Ishikawa (cell line): ENCODE measurements at regions not wholly inside any gene's neighbourhood (a gene's known extent, or its start where the extent isn't known, plus 50 kb on each side); places are given as distances from the start of the nearest gene placed in this dataset.

Source experiments
- CREB1 ChIP-seq: IDR thresholded peaks from 2 replicates; pipeline ENCODE4 v1.6.1; 2012; ENCODE audit warnings: low read depth
- EP300 ChIP-seq: IDR thresholded peaks from 2 replicates; pipeline ENCODE4 v1.6.1; 2012; ENCODE audit warnings: borderline replicate concordance
- NFIC ChIP-seq: IDR thresholded peaks from 2 replicates; pipeline ENCODE4 v1.6.1; 2012
- RAD21 ChIP-seq: IDR thresholded peaks from 2 replicates; pipeline ENCODE4 v1.6.1; 2012; ENCODE audit warnings: low read depth
- TAF1 ChIP-seq: IDR thresholded peaks from 2 replicates; pipeline ENCODE4 v1.6.1; 2012; ENCODE audit warnings: low read depth, mild to moderate bottlenecking
- TEAD4 ChIP-seq: IDR thresholded peaks from 2 replicates; pipeline ENCODE4 v1.6.1; 2012
- YY1 ChIP-seq: IDR thresholded peaks from 2 replicates; pipeline ENCODE4 v1.6.1; 2012; ENCODE audit warnings: low read depth
- TF ChIP-seq, protein P1 (sequence below): IDR thresholded peaks from 2 replicates; pipeline ENCODE4 v1.6.1; 2012; ENCODE audit warnings: low read depth, mild to moderate bottlenecking
- TF ChIP-seq, protein P2 (sequence below): IDR thresholded peaks from 2 replicates; pipeline ENCODE4 v1.6.1; 2012
- TF ChIP-seq, protein P3 (sequence below): IDR thresholded peaks from 2 replicates; pipeline ENCODE4 v1.6.1; 2012

DNA sequence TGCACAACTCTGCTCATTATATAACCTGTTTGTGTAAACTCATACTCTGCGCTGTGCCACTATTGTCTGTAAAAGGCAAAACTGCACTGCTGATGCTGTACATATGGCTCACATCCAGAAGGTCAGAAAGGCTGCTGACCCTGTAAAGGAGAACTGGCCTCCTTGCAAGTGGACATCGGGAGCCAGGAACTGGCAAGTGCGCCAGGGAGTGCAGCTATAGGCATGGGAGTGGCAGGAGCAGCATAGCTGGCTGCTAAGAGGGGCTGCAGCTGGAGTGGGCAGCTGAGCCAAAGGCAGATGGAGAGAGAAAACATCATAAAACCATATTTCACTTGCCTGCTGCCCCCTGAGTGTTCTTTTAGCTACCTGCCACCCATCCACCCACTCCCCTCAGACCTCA, 2183.4 kb upstream of the ACO1 start:
- TF ChIP-seq YY1 (no peak), TAF1 (no peak), EP300 (no peak), NFIC (no peak), CREB1 (no peak), TEAD4 (no peak), RAD21 (no peak)
- TF ChIP-seq, protein P1, sequence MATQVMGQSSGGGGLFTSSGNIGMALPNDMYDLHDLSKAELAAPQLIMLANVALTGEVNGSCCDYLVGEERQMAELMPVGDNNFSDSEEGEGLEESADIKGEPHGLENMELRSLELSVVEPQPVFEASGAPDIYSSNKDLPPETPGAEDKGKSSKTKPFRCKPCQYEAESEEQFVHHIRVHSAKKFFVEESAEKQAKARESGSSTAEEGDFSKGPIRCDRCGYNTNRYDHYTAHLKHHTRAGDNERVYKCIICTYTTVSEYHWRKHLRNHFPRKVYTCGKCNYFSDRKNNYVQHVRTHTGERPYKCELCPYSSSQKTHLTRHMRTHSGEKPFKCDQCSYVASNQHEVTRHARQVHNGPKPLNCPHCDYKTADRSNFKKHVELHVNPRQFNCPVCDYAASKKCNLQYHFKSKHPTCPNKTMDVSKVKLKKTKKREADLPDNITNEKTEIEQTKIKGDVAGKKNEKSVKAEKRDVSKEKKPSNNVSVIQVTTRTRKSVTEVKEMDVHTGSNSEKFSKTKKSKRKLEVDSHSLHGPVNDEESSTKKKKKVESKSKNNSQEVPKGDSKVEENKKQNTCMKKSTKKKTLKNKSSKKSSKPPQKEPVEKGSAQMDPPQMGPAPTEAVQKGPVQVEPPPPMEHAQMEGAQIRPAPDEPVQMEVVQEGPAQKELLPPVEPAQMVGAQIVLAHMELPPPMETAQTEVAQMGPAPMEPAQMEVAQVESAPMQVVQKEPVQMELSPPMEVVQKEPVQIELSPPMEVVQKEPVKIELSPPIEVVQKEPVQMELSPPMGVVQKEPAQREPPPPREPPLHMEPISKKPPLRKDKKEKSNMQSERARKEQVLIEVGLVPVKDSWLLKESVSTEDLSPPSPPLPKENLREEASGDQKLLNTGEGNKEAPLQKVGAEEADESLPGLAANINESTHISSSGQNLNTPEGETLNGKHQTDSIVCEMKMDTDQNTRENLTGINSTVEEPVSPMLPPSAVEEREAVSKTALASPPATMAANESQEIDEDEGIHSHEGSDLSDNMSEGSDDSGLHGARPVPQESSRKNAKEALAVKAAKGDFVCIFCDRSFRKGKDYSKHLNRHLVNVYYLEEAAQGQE, result no peak
- TF ChIP-seq, protein P2, sequence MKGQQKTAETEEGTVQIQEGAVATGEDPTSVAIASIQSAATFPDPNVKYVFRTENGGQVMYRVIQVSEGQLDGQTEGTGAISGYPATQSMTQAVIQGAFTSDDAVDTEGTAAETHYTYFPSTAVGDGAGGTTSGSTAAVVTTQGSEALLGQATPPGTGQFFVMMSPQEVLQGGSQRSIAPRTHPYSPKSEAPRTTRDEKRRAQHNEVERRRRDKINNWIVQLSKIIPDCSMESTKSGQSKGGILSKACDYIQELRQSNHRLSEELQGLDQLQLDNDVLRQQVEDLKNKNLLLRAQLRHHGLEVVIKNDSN, result no peak
- TF ChIP-seq, protein P3, sequence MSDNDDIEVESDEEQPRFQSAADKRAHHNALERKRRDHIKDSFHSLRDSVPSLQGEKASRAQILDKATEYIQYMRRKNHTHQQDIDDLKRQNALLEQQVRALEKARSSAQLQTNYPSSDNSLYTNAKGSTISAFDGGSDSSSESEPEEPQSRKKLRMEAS, result no peak
